Liver (tissue), 8 donors: ENCODE measurements at regions not wholly inside any gene's neighbourhood (a gene's known extent, or its start where the extent isn't known, plus 50 kb on each side); places are given as distances from the start of the nearest gene placed in this dataset.

ENCODE experiments used
- DNase-seq: peaks from one replicate; pipeline ENCODE4 v3.0.0-alpha.2; 2017; ENCODE audit warnings: low spot score
- H3K27ac ChIP-seq, 2 donors: one replicate each; pipeline ENCODE4 v1.7.0; 2013; ENCODE audit warnings: inconsistent platforms in 2 of 2, low read length in 2 of 2, control low read depth in 1 of 2, low read depth in 1 of 2, mild to moderate bottlenecking in 1 of 2
- H3K27me3 ChIP-seq, 4 donors: one replicate each; pipeline versions ENCODE4 v1.6.1 to v1.7.0; 2013; ENCODE audit warnings: low read length in 3 of 4, inconsistent platforms in 1 of 4, mild to moderate bottlenecking in 1 of 4, moderate library complexity in 1 of 4; ENCODE audit not compliant: control insufficient read depth in 4 of 4, insufficient read depth in 4 of 4
- H3K36me3 ChIP-seq, 4 donors: one replicate each; pipeline versions ENCODE4 v1.6.1 to v1.7.0; 2013; ENCODE audit warnings: low read length in 3 of 4, mild to moderate bottlenecking in 3 of 4, low read depth in 1 of 4, moderate library complexity in 1 of 4; ENCODE audit not compliant: control insufficient read depth in 4 of 4, insufficient read depth in 3 of 4
- H3K4me1 ChIP-seq, 4 donors: one replicate each; pipeline versions ENCODE4 v1.6.1 to v1.7.0; 2013; ENCODE audit warnings: low read length in 3 of 4, mild to moderate bottlenecking in 3 of 4, moderate library complexity in 1 of 4; ENCODE audit not compliant: control insufficient read depth in 4 of 4, insufficient read depth in 4 of 4
- H3K4me3 ChIP-seq, 3 donors: one replicate each; pipeline versions ENCODE4 v1.6.1 to v1.7.0; 2013; ENCODE audit warnings: low read length in 3 of 3, control low read depth in 1 of 3, low read depth in 1 of 3, mild to moderate bottlenecking in 1 of 3
- H3K9ac ChIP-seq, 2 donors: one replicate each; pipeline ENCODE4 v1.7.0; 2013; ENCODE audit warnings: low read length in 2 of 2, mild to moderate bottlenecking in 2 of 2, moderate library complexity in 2 of 2, control low read depth in 1 of 2, low read depth in 1 of 2
- H3K9me3 ChIP-seq, 4 donors: one replicate each; pipeline versions ENCODE4 v1.6.1 to v1.7.0; 2013; ENCODE audit warnings: low read length in 3 of 4; ENCODE audit not compliant: control insufficient read depth in 4 of 4
- ATF3 ChIP-seq: IDR thresholded peaks from 2 replicates; pipeline ENCODE4 v1.6.1; 2016; ENCODE audit warnings: antibody characterized with exemption
- CTCF ChIP-seq: fragments of 150-350 bp; IDR thresholded peaks from 2 replicates; pipeline ENCODE4 v1.5.1; 2017; ENCODE audit warnings: improper control_type of control experiment, low read depth, low read length; ENCODE audit not compliant: missing input control
- FOXA1 ChIP-seq: IDR thresholded peaks from 2 replicates; pipeline ENCODE4 v1.6.1; 2016; ENCODE audit warnings: antibody characterized with exemption
- FOXA2 ChIP-seq: IDR thresholded peaks from 2 replicates; pipeline ENCODE4 v1.6.1; 2016; ENCODE audit warnings: antibody characterized with exemption
- GABPA ChIP-seq, 2 donors: IDR thresholded peaks in 1 of 2; conservative IDR thresholded peaks in 1 of 2; 2 replicates each; pipeline ENCODE4 v1.6.1; 2016; ENCODE audit warnings: antibody characterized with exemption in 2 of 2, mild to moderate bottlenecking in 1 of 2, moderate library complexity in 1 of 2
- HNF4A ChIP-seq, 2 donors: conservative IDR thresholded peaks; 2 replicates each; pipeline ENCODE4 v1.6.1; 2016; ENCODE audit warnings: antibody characterized with exemption in 2 of 2, mild to moderate bottlenecking in 2 of 2
- NR2F2 ChIP-seq: IDR thresholded peaks from 2 replicates; pipeline ENCODE4 v1.6.1; 2016; ENCODE audit warnings: antibody characterized with exemption
- REST ChIP-seq: IDR thresholded peaks from 2 replicates; pipeline ENCODE4 v1.6.1; 2016; ENCODE audit warnings: antibody characterized with exemption, mild to moderate bottlenecking
- SP1 ChIP-seq: IDR thresholded peaks from 2 replicates; pipeline ENCODE4 v1.6.1; 2018; ENCODE audit warnings: antibody characterized with exemption, mild to moderate bottlenecking
- TAF1 ChIP-seq: conservative IDR thresholded peaks from 2 replicates; pipeline ENCODE4 v1.6.1; 2016; ENCODE audit warnings: antibody characterized with exemption, mild to moderate bottlenecking
- YY1 ChIP-seq: IDR thresholded peaks from 2 replicates; pipeline ENCODE4 v1.6.1; 2016; ENCODE audit warnings: antibody characterized with exemption, mild to moderate bottlenecking
- ZBTB33 ChIP-seq: IDR thresholded peaks from 2 replicates; pipeline ENCODE4 v1.6.1; 2016; ENCODE audit warnings: antibody characterized with exemption
- WGBS: extraction: QIAGEN DNeasy Blood & Tissue Kit; methylation state at CpG from one replicate; pipeline ENCODE4 v1.1.7; 2013; 5-methylcytosine and 5-hydroxymethylcytosine counted together
- donor health status: healthy.
- donor health status: healthy.
- donor health status: healthy.
- donor health status: healthy.
- donor health status: healthy.

GRCh38 chr2:234271338-234271737, 220.8 kb downstream of the SPP2 start:
- WGBS = 96% methylated on average over 4 of the region's 4 CpGs

GRCh38 chr2:234269769-234270204, 219.3 kb downstream of the SPP2 start:
- Histone ChIP-seq H3K4me1 (no peaks in the 10 kb centered on the region), H3K27ac (no peak overlapping the region), H3K9me3 (no peaks in the 10 kb centered on the region), H3K4me3 (no peak overlapping the region), H3K27me3 (peaks cover 0 to 2% (median 0%) of the 10 kb centered on the region in 4 donors), H3K36me3 (no peaks in the 10 kb centered on the region), H3K9ac (no peak overlapping the region)
- DNase-seq = no peak
- WGBS = 61% methylated on average over 2 of the region's 2 CpGs
- TF ChIP-seq ZBTB33 (no peak), FOXA1 (no peak), YY1 (no peak), FOXA2 (no peak), SP1 (no peak), CTCF (no peak), GABPA (IDR thresholded peaks at IDR 0.05 in 1 of 2, conservative IDR thresholded peaks at IDR 0.05 in 1 of 2) (no peak)

More at GRCh38 chr2:234271338-234271737, 220.8 kb downstream of the SPP2 start:
- H3K4me3 ChIP-seq = no peak overlapping the region
- H3K36me3 ChIP-seq = no peaks in the 10 kb centered on the region
- peaks cover 0 to 2% (median 0%) of the 10 kb centered on the region in 4 donors for H3K27me3 ChIP-seq
- no peak for DNase-seq
- no peak for TF ChIP-seq FOXA2
- no peak for TF ChIP-seq ATF3
- no peak for TF ChIP-seq TAF1
- no peak for TF ChIP-seq FOXA1
- TF ChIP-seq HNF4A (conservative IDR thresholded peaks at IDR 0.05) = no peak
- no peak for TF ChIP-seq REST
- TF ChIP-seq SP1 = no peak
- TF ChIP-seq YY1 = no peak
- TF ChIP-seq GABPA (IDR thresholded peaks at IDR 0.05 in 1 of 2, conservative IDR thresholded peaks at IDR 0.05 in 1 of 2) = no peak
- TF ChIP-seq ZBTB33 = no peak
- TF ChIP-seq NR2F2 = no peak
- H3K27ac ChIP-seq = no peak overlapping the region
- H3K9me3 ChIP-seq = no peaks in the 10 kb centered on the region
- H3K4me1 ChIP-seq = no peaks in the 10 kb centered on the region
- H3K9ac ChIP-seq = no peak overlapping the region
